ENCODE measurements at regions not wholly inside any gene's neighbourhood (a gene's known extent, or its start where the extent isn't known, plus 50 kb on each side); places are given as distances from the start of the nearest gene placed in this dataset.

GRCh38 chr4:132934911-132935310 lies 214.2 kb upstream of the PCDH10 start:
- TF ChIP-seq FOSL1 (IDR thresholded peaks at IDR 0.05; ENCODE audit: low read depth) (no peak), SP1 (IDR thresholded peaks at IDR 0.05; ENCODE audit: low read depth) (no peak), YY1 (IDR thresholded peaks at IDR 0.05; ENCODE audit: extremely low read depth, insufficient replicate concordance, low read depth, low read length) (no peak), EZH2phosphoT487 (IDR thresholded peaks at IDR 0.05; ENCODE audit: borderline replicate concordance) (no peak), POLR2AphosphoS5 (IDR thresholded peaks at IDR 0.05; ENCODE audit: low read depth, low read length) (no peak), POLR2A (IDR thresholded peaks at IDR 0.05; ENCODE audit: borderline replicate concordance, extremely low read depth, insufficient read depth, insufficient read length) (no peak), JUND (IDR thresholded peaks at IDR 0.05) (no peak), RAD21 (IDR thresholded peaks at IDR 0.05; ENCODE audit: low read depth) (no peak), TCF7L2 (IDR thresholded peaks at IDR 0.05; ENCODE audit: borderline replicate concordance, extremely low read depth, insufficient read depth, insufficient read length) (no peak), EZH2 (IDR thresholded peaks at IDR 0.05) (no peak)
- TF ChIP-seq, protein P1, sequence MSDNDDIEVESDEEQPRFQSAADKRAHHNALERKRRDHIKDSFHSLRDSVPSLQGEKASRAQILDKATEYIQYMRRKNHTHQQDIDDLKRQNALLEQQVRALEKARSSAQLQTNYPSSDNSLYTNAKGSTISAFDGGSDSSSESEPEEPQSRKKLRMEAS (IDR thresholded peaks at IDR 0.05) = no peak
- TF ChIP-seq, protein P2, sequence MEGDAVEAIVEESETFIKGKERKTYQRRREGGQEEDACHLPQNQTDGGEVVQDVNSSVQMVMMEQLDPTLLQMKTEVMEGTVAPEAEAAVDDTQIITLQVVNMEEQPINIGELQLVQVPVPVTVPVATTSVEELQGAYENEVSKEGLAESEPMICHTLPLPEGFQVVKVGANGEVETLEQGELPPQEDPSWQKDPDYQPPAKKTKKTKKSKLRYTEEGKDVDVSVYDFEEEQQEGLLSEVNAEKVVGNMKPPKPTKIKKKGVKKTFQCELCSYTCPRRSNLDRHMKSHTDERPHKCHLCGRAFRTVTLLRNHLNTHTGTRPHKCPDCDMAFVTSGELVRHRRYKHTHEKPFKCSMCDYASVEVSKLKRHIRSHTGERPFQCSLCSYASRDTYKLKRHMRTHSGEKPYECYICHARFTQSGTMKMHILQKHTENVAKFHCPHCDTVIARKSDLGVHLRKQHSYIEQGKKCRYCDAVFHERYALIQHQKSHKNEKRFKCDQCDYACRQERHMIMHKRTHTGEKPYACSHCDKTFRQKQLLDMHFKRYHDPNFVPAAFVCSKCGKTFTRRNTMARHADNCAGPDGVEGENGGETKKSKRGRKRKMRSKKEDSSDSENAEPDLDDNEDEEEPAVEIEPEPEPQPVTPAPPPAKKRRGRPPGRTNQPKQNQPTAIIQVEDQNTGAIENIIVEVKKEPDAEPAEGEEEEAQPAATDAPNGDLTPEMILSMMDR (IDR thresholded peaks at IDR 0.05 in 2 of 3, conservative IDR thresholded peaks at IDR 0.05 in 1 of 3; ENCODE audit: borderline replicate concordance in 1 of 3, insufficient read depth in 1 of 3, low read depth in 2 of 3, low read length in 2 of 3) = no peak
